ENCODE measurements at regions not wholly inside any gene's neighbourhood (a gene's known extent, or its start where the extent isn't known, plus 50 kb on each side); places are given as distances from the start of the nearest gene placed in this dataset.

GRCh38 chr14:65184032-65184764 is 81.9 kb upstream of the MAX start:
- Histone ChIP-seq H3K79me1 (ENCODE audit: low read depth in 1 of 2, low read length in 2 of 2) (no peaks in the 10 kb centered on the region), H3K4me3 (ENCODE audit: insufficient read depth, low read depth, low read length) (no peak overlapping the region), H2BK15ac (ENCODE audit: low read depth, low read length) (no peak overlapping the region), H3K9ac (ENCODE audit: low read depth, low read length) (no peak overlapping the region), H3K36me3 (ENCODE audit: control insufficient read depth, insufficient read depth, low read length) (no peaks in the 10 kb centered on the region), H3K27me3 (ENCODE audit: control insufficient read depth, insufficient read depth, low read length) (peaks cover 11% of the 10 kb centered on the region), H2AK9ac (replicated peaks; ENCODE audit: low read depth, low read length, poor library complexity) (no peak overlapping the region), H3K27ac (ENCODE audit: insufficient read depth, low read length) (no peak overlapping the region), H2BK20ac (ENCODE audit: low read depth, low read length) (no peak overlapping the region), H3K23ac (ENCODE audit: low read depth, low read length) (no peak overlapping the region), H2BK5ac (ENCODE audit: low read depth, low read length, poor library complexity, severe bottlenecking) (no peak overlapping the region), H3K56ac (ENCODE audit: extremely low read depth, insufficient read depth, low read length) (no peak overlapping the region), H2BK120ac (ENCODE audit: low read depth, low read length) (no peak overlapping the region), H4K91ac (ENCODE audit: insufficient read depth, low read depth, low read length) (no peak overlapping the region), H4K8ac (ENCODE audit: low read depth in 2 of 2, low read length in 2 of 2) (no peak overlapping the region), H3K18ac (ENCODE audit: low read depth, low read length) (no peak overlapping the region), H3K14ac (replicated peaks; ENCODE audit: low read depth, low read length) (no peak overlapping the region), H3K4me1 (ENCODE audit: control insufficient read depth, insufficient read depth, low read length) (peaks cover 4% of the 10 kb centered on the region), H3K9me3 (ENCODE audit: control insufficient read depth, insufficient read depth, low read length) (no peaks in the 10 kb centered on the region), H3K4ac (ENCODE audit: low read depth, low read length) (no peak overlapping the region), H2AK5ac (ENCODE audit: low read depth, low read length) (no peak overlapping the region), H2AFZ (replicated peaks; ENCODE audit: low read length, poor library complexity) (peak overlapping the region; percentile 34), H3K9me1 (ENCODE audit: insufficient read depth, low read length) (peaks cover 3% of the 10 kb centered on the region), H3K4me2 (ENCODE audit: low read depth, low read length) (no peak overlapping the region), H4K20me1 (ENCODE audit: insufficient read depth, low read length) (no peaks in the 10 kb centered on the region), H4K5ac (ENCODE audit: low read depth, low read length) (no peak overlapping the region)
- WGBS, 2 experiments (ENCODE audit: extremely low coverage in 2 of 2, insufficient read length in 1 of 2), result no CpG with 5 or more reads among the region's 8 CpGs
- ChIA-PET POLR2A (ENCODE audit: unreplicated experiment) (no interaction called here), CTCF (interaction anchor here (0.6 kb wide), 1 partner anchor 206 kb away, joined by 4 read pairs; no protein-coding TSS in a partner anchor)
- ATAC-seq (ENCODE audit: low read depth) (peak; percentile 56), DNase-seq (peak; percentile 32)
- in situ Hi-C loops (cut with MboI; ENCODE audit: low sequenced_read_pairs), result no loop called here
- intact Hi-C loops (cut with micrococcal nuclease), result no loop called here
- dilution Hi-C loops (cut with HindIII; ENCODE audit: low sequenced_read_pairs, unreplicated experiment), result no loop called here
- no peak for TF ChIP-seq BHLHE40 (IDR thresholded peaks at IDR 0.05; ENCODE audit: low read depth, low read length)
- TF ChIP-seq RFX5 (IDR thresholded peaks at IDR 0.05; ENCODE audit: low read depth, low read length), result no peak
- no peak for TF ChIP-seq CEBPB (IDR thresholded peaks at IDR 0.05; ENCODE audit: low read depth, low read length)
- TF ChIP-seq USF2 (IDR thresholded peaks at IDR 0.05; ENCODE audit: low read depth, low read length), result no peak
- no peak for TF ChIP-seq RAD21 (IDR thresholded peaks at IDR 0.05; ENCODE audit: low read length)
- TF ChIP-seq FOS (IDR thresholded peaks at IDR 0.05; ENCODE audit: low read depth, low read length), result no peak
- no peak for TF ChIP-seq MAZ (IDR thresholded peaks at IDR 0.05; ENCODE audit: borderline replicate concordance, low read depth, low read length)
- TF ChIP-seq SMC3 (IDR thresholded peaks at IDR 0.05; ENCODE audit: low read depth, low read length), result no peak
- TF ChIP-seq RCOR1 (IDR thresholded peaks at IDR 0.05; ENCODE audit: insufficient replicate concordance, low read length), result no peak
- TF ChIP-seq CTCF (conservative IDR thresholded peaks at IDR 0.05; ENCODE audit: low read depth, low read length), result no peak
- TF ChIP-seq NFE2L2 (IDR thresholded peaks at IDR 0.05; ENCODE audit: low read depth, low read length), result no peak
- TF ChIP-seq POLR2A (IDR thresholded peaks at IDR 0.05; ENCODE audit: low read depth, low read length), result no peak
- TF ChIP-seq MAFK (IDR thresholded peaks at IDR 0.05; ENCODE audit: low read depth, low read length), result no peak
- TF ChIP-seq ELK1 (IDR thresholded peaks at IDR 0.05; ENCODE audit: borderline replicate concordance, low read depth, low read length), result no peak
- no peak for TF ChIP-seq MXI1 (IDR thresholded peaks at IDR 0.05; ENCODE audit: borderline replicate concordance, low read depth, low read length)
- no peak for TF ChIP-seq CHD1 (IDR thresholded peaks at IDR 0.05; ENCODE audit: low read depth, low read length)
- no TSS peak for BruUV-seq (replicated peaks)

All from IMR-90 (cell line).